Body of pancreas (tissue), 4 donors: ENCODE measurements at regions not wholly inside any gene's neighbourhood (a gene's known extent, or its start where the extent isn't known, plus 50 kb on each side); places are given as distances from the start of the nearest gene placed in this dataset.

ENCODE experiments used
- ATAC-seq: fragments of 150-250 bp; one replicate; pipeline ENCODE4 v1.9.1; 2016
- DNase-seq, 4 donors: peaks; one replicate each; pipeline ENCODE4 v3.0.0-alpha.2; 2019
- H3K27ac ChIP-seq, 4 donors: fragments of 200-600 bp; sonication (generic); 1 replicate in 3 of 4; 2 replicates in 1 of 4; pipeline versions ENCODE4 v1.5.1 to v1.6.1; 2016 to 2019; ENCODE audit warnings: mild to moderate bottlenecking in 1 of 4, mixed read lengths in 1 of 4, moderate library complexity in 1 of 4
- H3K27me3 ChIP-seq, 2 donors: fragments of 200-600 bp; sonication (generic); one replicate each; pipeline ENCODE4 v1.6.0; 2016; ENCODE audit warnings: mild to moderate bottlenecking in 1 of 2
- H3K36me3 ChIP-seq, 2 donors: fragments of 200-600 bp; sonication (generic); replicated peaks in 1 of 2; 2 replicates each; pipeline ENCODE4 v1.5.1; 2016; ENCODE audit warnings: low read depth in 2 of 2; ENCODE audit not compliant: insufficient read depth in 1 of 2
- H3K4me1 ChIP-seq: fragments of 200-600 bp; sonication (generic); one replicate; pipeline ENCODE4 v1.6.0; 2016
- H3K4me3 ChIP-seq, 2 donors: fragments of 200-600 bp; sonication (generic); 1 replicate in 1 of 2; 2 replicates in 1 of 2; pipeline ENCODE4 v1.5.1; 2016 to 2019
- H3K9me3 ChIP-seq, 3 donors: fragments of 200-600 bp; sonication (generic); 1 replicate in 2 of 3; 2 replicates in 1 of 3; pipeline ENCODE4 v1.5.1; 2016
- POLR2A ChIP-seq, 3 donors: fragments of 450-650 bp; IDR thresholded peaks; one replicate each; pipeline ENCODE4 v1.6.1; 2016; ENCODE audit warnings: antibody characterized with exemption in 3 of 3, mild to moderate bottlenecking in 2 of 3
- WGBS, 2 donors: methylation state at CpG; one replicate each; pipeline ENCODE4 v1.1.5; 2017; 5-methylcytosine and 5-hydroxymethylcytosine counted together
- intact Hi-C: fragments of 100-400 bp; cut with DNase I; formaldehyde crosslinking; loops from one replicate; pipeline ENCODE4 v1.15.1; 2023
- TF ChIP-seq, protein P1 (sequence below), 7 experiments: fragments of 450-650 bp in 4 of 7; fragments of 200-600 bp in 3 of 7; sonication (generic) in 3 of 7; IDR thresholded peaks; one replicate each; pipeline ENCODE4 v1.5.1; 2016 to 2019; ENCODE audit warnings: antibody characterized with exemption in 7 of 7

DNA sequence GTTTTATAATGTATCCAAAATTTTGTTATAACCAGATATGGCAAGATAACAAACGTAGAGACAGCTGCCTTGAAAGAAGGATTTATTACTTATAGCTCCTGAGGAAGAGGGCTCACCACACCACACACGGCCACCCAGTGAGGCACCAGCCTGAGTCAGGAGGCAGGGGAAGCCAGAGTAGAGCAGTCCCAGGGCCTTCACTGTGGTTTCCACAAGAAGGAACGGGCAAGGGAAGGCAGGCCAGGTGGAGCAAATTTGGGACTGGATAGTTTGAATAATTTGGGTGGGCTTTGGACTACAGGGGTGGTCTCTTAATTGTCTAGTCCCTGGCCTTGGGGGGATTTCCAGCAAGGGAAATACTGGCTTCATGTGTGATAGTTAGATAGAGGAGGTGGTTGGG is 72.5 kb downstream of the RRAGC start:
- Histone ChIP-seq H3K27ac (no peak overlapping the region), H3K9me3 (no peaks in the 10 kb centered on the region), H3K4me1 (peaks cover 8% of the 10 kb centered on the region), H3K27me3 (peaks cover 0 to 13% of the 10 kb centered on the region in 2 donors), H3K36me3 (no peaks in the 10 kb centered on the region), H3K4me3 (no peak overlapping the region)
- ATAC-seq = no peak
- no peak for DNase-seq
- TF ChIP-seq, protein P1, sequence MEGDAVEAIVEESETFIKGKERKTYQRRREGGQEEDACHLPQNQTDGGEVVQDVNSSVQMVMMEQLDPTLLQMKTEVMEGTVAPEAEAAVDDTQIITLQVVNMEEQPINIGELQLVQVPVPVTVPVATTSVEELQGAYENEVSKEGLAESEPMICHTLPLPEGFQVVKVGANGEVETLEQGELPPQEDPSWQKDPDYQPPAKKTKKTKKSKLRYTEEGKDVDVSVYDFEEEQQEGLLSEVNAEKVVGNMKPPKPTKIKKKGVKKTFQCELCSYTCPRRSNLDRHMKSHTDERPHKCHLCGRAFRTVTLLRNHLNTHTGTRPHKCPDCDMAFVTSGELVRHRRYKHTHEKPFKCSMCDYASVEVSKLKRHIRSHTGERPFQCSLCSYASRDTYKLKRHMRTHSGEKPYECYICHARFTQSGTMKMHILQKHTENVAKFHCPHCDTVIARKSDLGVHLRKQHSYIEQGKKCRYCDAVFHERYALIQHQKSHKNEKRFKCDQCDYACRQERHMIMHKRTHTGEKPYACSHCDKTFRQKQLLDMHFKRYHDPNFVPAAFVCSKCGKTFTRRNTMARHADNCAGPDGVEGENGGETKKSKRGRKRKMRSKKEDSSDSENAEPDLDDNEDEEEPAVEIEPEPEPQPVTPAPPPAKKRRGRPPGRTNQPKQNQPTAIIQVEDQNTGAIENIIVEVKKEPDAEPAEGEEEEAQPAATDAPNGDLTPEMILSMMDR (IDR thresholded peaks at IDR 0.05) = no peak
- no peak for TF ChIP-seq POLR2A (IDR thresholded peaks at IDR 0.05)
- intact Hi-C loops = no loop called here
- 53 to 60% methylated on average over 3 of the region's 3 CpGs for WGBS, 2 donors

DNA sequence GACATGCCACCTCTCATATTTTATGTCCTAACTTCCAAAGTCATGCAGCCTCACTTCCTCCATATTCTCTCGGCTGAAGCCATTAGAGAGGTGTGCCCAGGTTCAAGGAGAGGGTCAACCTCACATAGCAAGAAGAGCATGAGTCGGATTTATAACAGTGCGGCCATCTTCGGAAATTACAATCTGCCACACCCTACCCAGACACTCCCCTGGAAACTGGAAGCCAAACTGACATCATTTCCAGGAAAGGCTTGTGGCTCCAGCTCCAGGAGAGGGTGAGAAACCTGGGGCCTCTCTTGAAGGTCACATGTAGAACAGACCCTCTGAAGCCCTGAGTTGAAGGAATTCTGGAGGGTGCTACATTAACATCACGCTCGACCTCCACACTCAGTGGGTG is 73.5 kb downstream of the RRAGC start:
- Histone ChIP-seq H3K36me3 (no peaks in the 10 kb centered on the region), H3K27ac (no peak overlapping the region), H3K27me3 (peaks cover 0 to 13% of the 10 kb centered on the region in 2 donors), H3K4me1 (peaks cover 8% of the 10 kb centered on the region), H3K4me3 (no peak overlapping the region), H3K9me3 (no peaks in the 10 kb centered on the region)
- intact Hi-C loops = no loop called here
- DNase-seq = no peak
- no peak for TF ChIP-seq POLR2A (IDR thresholded peaks at IDR 0.05)
- TF ChIP-seq, protein P1 (IDR thresholded peaks at IDR 0.05) = no peak
- 67 to 83% methylated on average over 6 of the region's 6 CpGs for WGBS, 2 donors
- ATAC-seq = no peak

DNA sequence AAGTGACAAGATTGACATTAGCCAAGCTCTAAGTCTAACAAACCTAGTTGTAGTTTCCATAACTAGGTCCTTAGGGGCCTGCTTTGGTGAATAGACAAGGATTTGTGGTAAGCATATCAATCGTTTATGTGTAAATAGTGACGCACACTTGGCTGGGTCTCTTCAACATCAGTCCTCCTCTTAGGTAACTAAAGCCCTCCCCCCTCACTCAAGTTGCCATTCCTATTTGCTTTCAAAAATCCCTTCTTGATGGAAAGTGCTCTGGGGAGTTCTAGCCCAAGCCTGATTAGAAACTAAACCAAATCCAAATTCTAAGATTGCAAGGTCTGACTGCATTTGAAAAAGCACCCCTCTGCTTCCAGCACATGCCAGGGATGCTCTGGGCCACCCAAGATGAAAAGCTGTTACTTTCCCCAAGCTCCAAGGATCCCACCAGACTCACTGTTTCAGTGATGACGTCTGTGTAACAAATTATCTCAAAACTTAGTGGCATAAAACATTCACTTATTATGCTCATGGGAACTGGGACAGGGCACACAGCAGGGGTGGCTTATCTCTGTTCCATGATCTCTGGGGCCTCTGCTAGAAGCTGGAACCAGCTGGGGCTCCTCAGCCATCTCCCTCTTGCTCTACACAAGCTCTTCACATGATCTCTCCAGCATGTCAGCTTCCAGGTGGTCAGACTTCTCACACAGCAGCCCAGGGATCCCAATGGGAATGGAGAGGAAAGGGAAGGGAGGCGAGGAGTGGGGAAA is 74.1 kb downstream of the RRAGC start:
- ATAC-seq (no peak), DNase-seq (no peak)
- H3K4me1 ChIP-seq = peaks cover 8% of the 10 kb centered on the region
- intact Hi-C loops = no loop called here
- peaks cover 0 to 13% of the 10 kb centered on the region in 2 donors for H3K27me3 ChIP-seq
- H3K4me3 ChIP-seq = no peak overlapping the region
- H3K9me3 ChIP-seq = no peaks in the 10 kb centered on the region
- TF ChIP-seq, protein P1 (IDR thresholded peaks at IDR 0.05) = no peak
- TF ChIP-seq POLR2A (IDR thresholded peaks at IDR 0.05) = no peak
- no peaks in the 10 kb centered on the region for H3K36me3 ChIP-seq
- no peak overlapping the region for H3K27ac ChIP-seq
- 38 to 51% methylated on average over 3 to 4 of the region's 4 CpGs for WGBS, 2 donors

DNA sequence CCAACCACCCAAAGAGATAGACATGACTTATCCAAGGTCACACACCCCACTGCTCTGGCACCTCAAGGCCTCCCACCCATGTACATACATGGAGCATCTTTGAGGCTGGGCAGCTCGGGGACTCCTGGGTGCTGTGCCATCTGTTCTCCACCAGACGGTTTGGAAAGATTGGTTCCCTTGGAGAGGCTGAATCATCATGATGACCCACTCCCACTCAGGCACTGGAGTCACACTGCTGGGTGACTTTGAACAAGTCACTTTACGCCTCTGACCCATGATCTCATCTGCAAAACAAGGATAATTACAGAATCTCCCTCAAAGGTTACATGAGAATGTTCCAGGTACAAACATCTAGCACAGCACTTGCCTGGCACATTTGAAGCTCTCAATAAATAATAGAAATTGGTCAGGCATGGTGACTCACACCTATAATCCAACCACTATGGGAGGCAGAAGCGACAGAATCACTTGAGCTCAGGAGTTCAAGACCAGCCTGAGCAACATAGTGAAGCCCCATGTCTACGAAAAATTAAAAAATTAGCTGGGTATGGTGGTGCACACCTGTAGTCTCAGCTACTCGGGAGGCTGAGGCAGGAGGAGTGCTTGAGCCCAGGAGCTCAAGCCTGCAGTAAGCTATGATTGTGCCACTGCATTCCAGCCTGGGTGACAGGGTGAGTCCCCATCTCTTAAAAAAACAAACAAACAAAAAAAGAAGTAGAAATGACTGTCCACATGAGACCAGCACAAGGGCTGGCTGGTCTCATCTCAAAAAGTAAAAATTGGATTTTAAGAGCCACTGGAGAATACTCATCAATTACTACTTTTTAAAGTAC is 74.9 kb downstream of the RRAGC start:
- peaks cover 8% of the 10 kb centered on the region for H3K4me1 ChIP-seq
- H3K9me3 ChIP-seq = no peaks in the 10 kb centered on the region
- DNase-seq = no peak
- H3K36me3 ChIP-seq = no peaks in the 10 kb centered on the region
- TF ChIP-seq, protein P1 (IDR thresholded peaks at IDR 0.05) = no peak
- TF ChIP-seq POLR2A (IDR thresholded peaks at IDR 0.05) = no peak
- ATAC-seq = no peak
- intact Hi-C loops = no loop called here
- H3K4me3 ChIP-seq = no peak overlapping the region
- WGBS, 2 donors = 71 to 81% methylated on average over 6 of the region's 6 CpGs
- peaks cover 0 to 13% of the 10 kb centered on the region in 2 donors for H3K27me3 ChIP-seq
- no peak overlapping the region for H3K27ac ChIP-seq
